PC-9 (cell line): ENCODE measurements at regions not wholly inside any gene's neighbourhood (a gene's known extent, or its start where the extent isn't known, plus 50 kb on each side); places are given as distances from the start of the nearest gene placed in this dataset.

Source experiments
- CTCF ChIP-seq: fragments of 200-600 bp; sonication (generic); conservative IDR thresholded peaks from 2 replicates; pipeline ENCODE4 v1.6.1; 2017; ENCODE audit warnings: mixed run types, antibody characterized with exemption, mild to moderate bottlenecking, moderate library complexity
- EZH2 ChIP-seq: fragments of 200-600 bp; sonication (generic); IDR thresholded peaks from 2 replicates; pipeline ENCODE4 v1.8.0; 2017; ENCODE audit warnings: antibody characterized with exemption, low read depth

GRCh38 chr1:87981386-87981785, 652.7 kb downstream of the LMO4 start:
- TF ChIP-seq CTCF (no peak), EZH2 (no peak)
